Esophagus squamous epithelium (tissue), 4 donors: ENCODE measurements at regions not wholly inside any gene's neighbourhood (a gene's known extent, or its start where the extent isn't known, plus 50 kb on each side); places are given as distances from the start of the nearest gene placed in this dataset.

Source experiments
- CTCF ChIP-seq, 6 experiments: fragments of 450-650 bp in 4 of 6; fragments of 200-600 bp in 2 of 6; sonication (generic) in 2 of 6; IDR thresholded peaks; one replicate each; pipeline ENCODE4 v1.5.1; 2016 to 2019; ENCODE audit warnings: antibody characterized with exemption in 6 of 6, mild to moderate bottlenecking in 4 of 6, moderate library complexity in 4 of 6
- POLR2A ChIP-seq, 4 donors: fragments of 450-650 bp; IDR thresholded peaks; one replicate each; pipeline ENCODE4 v1.6.1; 2017; ENCODE audit warnings: antibody characterized with exemption in 4 of 4, mild to moderate bottlenecking in 4 of 4, moderate library complexity in 3 of 4

DNA sequence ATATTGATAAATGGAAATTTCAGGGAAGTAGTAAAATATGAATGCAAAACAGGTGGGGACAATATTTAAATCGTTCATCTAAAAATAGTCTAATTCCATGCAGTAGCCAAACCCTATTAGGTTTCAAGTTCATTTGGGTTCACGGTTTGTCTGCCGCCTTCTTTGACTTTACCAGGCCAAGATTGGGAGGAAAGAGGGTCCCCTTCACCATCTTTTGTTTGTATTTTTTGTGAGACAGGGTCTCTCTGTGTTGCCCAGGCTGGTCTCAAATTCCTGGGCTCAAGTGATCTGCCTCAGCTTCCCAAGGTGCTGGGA, 98.5 kb upstream of the ATL2 start:
- TF ChIP-seq CTCF (IDR thresholded peaks at IDR 0.05) (no peak), POLR2A (IDR thresholded peaks at IDR 0.05) (no peak)
